Esophagus muscularis mucosa (tissue), 4 donors: ENCODE measurements at regions not wholly inside any gene's neighbourhood (a gene's known extent, or its start where the extent isn't known, plus 50 kb on each side); places are given as distances from the start of the nearest gene placed in this dataset.

Experiments
- DNase-seq: peaks from one replicate; pipeline ENCODE4 v3.0.0-alpha.2; 2017; ENCODE audit errors: extremely low spot score
- H3K27ac ChIP-seq, 4 donors: fragments of 200-600 bp; sonication (generic); replicated peaks in 1 of 4; 1 replicate in 3 of 4; 2 replicates in 1 of 4; pipeline ENCODE4 v1.5.1; 2016 to 2019; ENCODE audit warnings: mild to moderate bottlenecking in 1 of 4
- H3K27me3 ChIP-seq, 4 donors: fragments of 200-600 bp; sonication (generic); one replicate each; pipeline versions ENCODE4 v1.5.1 to v1.6.0; 2016 to 2019
- H3K36me3 ChIP-seq, 4 donors: fragments of 200-600 bp; sonication (generic); one replicate each; pipeline ENCODE4 v1.5.1; 2016 to 2019
- H3K4me1 ChIP-seq, 4 donors: fragments of 200-600 bp; sonication (generic); one replicate each; pipeline ENCODE4 v1.5.1; 2016 to 2019
- H3K4me3 ChIP-seq, 4 donors: fragments of 200-600 bp; sonication (generic); 1 replicate in 2 of 4; 2 replicates in 2 of 4; pipeline ENCODE4 v1.5.1; 2016 to 2019; ENCODE audit warnings: mild to moderate bottlenecking in 4 of 4, moderate library complexity in 1 of 4
- H3K9me3 ChIP-seq, 4 donors: fragments of 200-600 bp; sonication (generic); 1 replicate in 3 of 4; 2 replicates in 1 of 4; pipeline ENCODE4 v1.5.1; 2016 to 2019
- CTCF ChIP-seq, 3 experiments: fragments of 200-600 bp in 2 of 3; fragments of 450-650 bp in 1 of 3; sonication (generic) in 2 of 3; IDR thresholded peaks; one replicate each; pipeline ENCODE4 v1.5.1; 2017 to 2019; ENCODE audit warnings: antibody characterized with exemption in 3 of 3, mild to moderate bottlenecking in 2 of 3, moderate library complexity in 1 of 3
- EP300 ChIP-seq: sonication (generic); formaldehyde crosslinking; IDR thresholded peaks from one replicate; pipeline ENCODE4 v1.6.1; 2017; ENCODE audit warnings: antibody characterized with exemption
- POLR2A ChIP-seq: fragments of 450-650 bp; IDR thresholded peaks from one replicate; pipeline ENCODE4 v1.6.1; 2017; ENCODE audit warnings: antibody characterized with exemption, moderate library complexity, mild to moderate bottlenecking, low read depth
- POLR2AphosphoS5 ChIP-seq, 2 donors: sonication (generic); formaldehyde crosslinking; IDR thresholded peaks; one replicate each; pipeline ENCODE4 v1.6.1; 2017; ENCODE audit warnings: antibody characterized with exemption in 2 of 2
- WGBS: methylation state at CpG from one replicate; pipeline ENCODE4 v1.1.5; 2018; 5-methylcytosine and 5-hydroxymethylcytosine counted together
- intact Hi-C: fragments of 100-400 bp; cut with DNase I; formaldehyde crosslinking; loops from one replicate; pipeline ENCODE4 v1.15.1; 2023

- no peak for DNase-seq
- 61% methylated on average over 1 of the region's 1 CpG for WGBS
- intact Hi-C loops, result no loop called here
- H3K9me3 ChIP-seq, result peaks cover 0 to 6% (median 1%) of the 10 kb centered on the region in 4 donors
- no peak overlapping the region for H3K27ac ChIP-seq
- no peaks in the 10 kb centered on the region for H3K4me1 ChIP-seq
- no peaks in the 10 kb centered on the region for H3K27me3 ChIP-seq
- no peaks in the 10 kb centered on the region for H3K36me3 ChIP-seq
- TF ChIP-seq POLR2AphosphoS5 (IDR thresholded peaks at IDR 0.05) (no peak), POLR2A (no peak), EP300 (no peak), CTCF (IDR thresholded peaks at IDR 0.05) (no peak)
- H3K4me3 ChIP-seq, result no peak overlapping the region
Measured at GRCh38 chr3:27848826-27849225, 126.7 kb upstream of the EOMES start.

- 88% methylated on average over 1 of the region's 1 CpG for WGBS
- intact Hi-C loops, result no loop called here
Measured at GRCh38 chr3:27859821-27860220, 137.7 kb upstream of the EOMES start.

GRCh38 chr3:27861046-27862036, 139.2 kb upstream of the EOMES start:
- 54% methylated on average over 6 of the region's 6 CpGs for WGBS
- no peaks in the 10 kb centered on the region for H3K27me3 ChIP-seq
- H3K27ac ChIP-seq, result no peak overlapping the region
- peaks cover 0 to 11% (median 9%) of the 10 kb centered on the region in 4 donors for H3K9me3 ChIP-seq
- no peaks in the 10 kb centered on the region for H3K4me1 ChIP-seq
- intact Hi-C loops, result no loop called here
- no peak for DNase-seq
- TF ChIP-seq CTCF (IDR thresholded peaks at IDR 0.05) (no peak), POLR2AphosphoS5 (IDR thresholded peaks at IDR 0.05) (no peak), EP300 (no peak), POLR2A (no peak)
- H3K36me3 ChIP-seq, result no peaks in the 10 kb centered on the region
- H3K4me3 ChIP-seq, result no peak overlapping the region

More at GRCh38 chr3:27859821-27860220, 137.7 kb upstream of the EOMES start:
- no peaks in the 10 kb centered on the region for H3K27me3 ChIP-seq
- H3K36me3 ChIP-seq, result no peaks in the 10 kb centered on the region
- no peak overlapping the region for H3K4me3 ChIP-seq
- no peak for DNase-seq
- H3K27ac ChIP-seq, result no peak overlapping the region
- peaks cover 0 to 23% (median 16%) of the 10 kb centered on the region in 4 donors for H3K9me3 ChIP-seq
- TF ChIP-seq POLR2AphosphoS5 (IDR thresholded peaks at IDR 0.05), result no peak
- TF ChIP-seq CTCF (IDR thresholded peaks at IDR 0.05), result no peak
- no peak for TF ChIP-seq POLR2A
- TF ChIP-seq EP300, result no peak
- H3K4me1 ChIP-seq, result no peaks in the 10 kb centered on the region

GRCh38 chr3:27865731-27866130, 143.6 kb upstream of the EOMES start:
- Histone ChIP-seq H3K27ac (no peak overlapping the region), H3K36me3 (no peaks in the 10 kb centered on the region), H3K4me1 (no peaks in the 10 kb centered on the region), H3K9me3 (peaks cover 0 to 28% (median 18%) of the 10 kb centered on the region in 4 donors), H3K4me3 (no peak overlapping the region), H3K27me3 (no peaks in the 10 kb centered on the region)
- TF ChIP-seq POLR2AphosphoS5 (IDR thresholded peaks at IDR 0.05) (no peak), CTCF (IDR thresholded peaks at IDR 0.05) (no peak), POLR2A (no peak)
- intact Hi-C loops, result no loop called here
- no peak for DNase-seq
